IMR-90 (cell line): ENCODE measurements at regions not wholly inside any gene's neighbourhood (a gene's known extent, or its start where the extent isn't known, plus 50 kb on each side); places are given as distances from the start of the nearest gene placed in this dataset.

Source experiments
- ATAC-seq: fragments of 200-7000 bp; cut with Tn5 transposase; 2 replicates; pipeline ENCODE4 v1.9.1; 2020; ENCODE audit warnings: low read depth, mild to moderate bottlenecking, moderate library complexity
- BruUV-seq: library from RNA; stranded (reverse); fragments of 400-500 nt; replicated peaks from 2 replicates; lab custom pipeline; 2021; lab: Mats Ljungman, UMichigan
- CTCF ChIA-PET: fragments of 300-600 bp; formaldehyde crosslinking; extraction: SDS; loops from one replicate; lab custom pipeline; 2021; ENCODE audit warnings: antibody characterized with exemption; lab: Yijun Ruan, JAX
- POLR2A ChIA-PET: fragments of 300-600 bp; sonication (Branson Sonifier 250); formaldehyde crosslinking; loops from one replicate; lab custom pipeline; 2022; ENCODE audit warnings: antibody characterized with exemption; ENCODE audit not compliant: unreplicated experiment; lab: Charles Lee
- DNase-seq: peaks from one replicate; pipeline ENCODE4 v3.0.0; 2013
- H2AFZ ChIP-seq: replicated peaks from 2 replicates; pipeline ENCODE3; 2013; ENCODE audit warnings: low read length, mild to moderate bottlenecking; ENCODE audit not compliant: poor library complexity
- H2AK5ac ChIP-seq: 2 replicates; pipeline ENCODE4 v1.6.1; 2013; ENCODE audit warnings: low read depth, low read length, inconsistent platforms
- H2AK9ac ChIP-seq: replicated peaks from 2 replicates; pipeline ENCODE3; 2013; ENCODE audit warnings: mild to moderate bottlenecking, low read depth, low read length, moderate library complexity; ENCODE audit not compliant: poor library complexity
- H2BK120ac ChIP-seq: 2 replicates; pipeline ENCODE4 v1.6.1; 2013; ENCODE audit warnings: low read depth, low read length, inconsistent platforms
- H2BK15ac ChIP-seq: 3 replicates; pipeline ENCODE4 v1.6.1; 2013; ENCODE audit warnings: low read depth, low read length, inconsistent platforms
- H2BK20ac ChIP-seq: 2 replicates; pipeline ENCODE4 v1.6.1; 2013; ENCODE audit warnings: low read depth, mild to moderate bottlenecking, inconsistent platforms, low read length, moderate library complexity
- H2BK5ac ChIP-seq: 2 replicates; pipeline ENCODE4 v1.6.1; 2013; ENCODE audit warnings: mild to moderate bottlenecking, low read depth, low read length, inconsistent platforms; ENCODE audit not compliant: poor library complexity, severe bottlenecking
- H3K14ac ChIP-seq: replicated peaks from 2 replicates; pipeline ENCODE4 v1.6.1; 2013; ENCODE audit warnings: low read depth, low read length, inconsistent platforms
- H3K18ac ChIP-seq: 2 replicates; pipeline ENCODE4 v1.6.1; 2013; ENCODE audit warnings: low read depth, low read length, control low read depth
- H3K23ac ChIP-seq: 2 replicates; pipeline ENCODE4 v1.6.1; 2013; ENCODE audit warnings: low read depth, low read length, inconsistent platforms
- H3K27ac ChIP-seq: 2 replicates; pipeline ENCODE4 v1.5.1; 2013; ENCODE audit warnings: mild to moderate bottlenecking, control low read depth, low read length; ENCODE audit not compliant: insufficient read depth
- H3K27me3 ChIP-seq: 2 replicates; pipeline ENCODE4 v1.6.1; 2013; ENCODE audit warnings: low read length; ENCODE audit not compliant: control insufficient read depth, insufficient read depth
- H3K36me3 ChIP-seq: 2 replicates; pipeline ENCODE4 v1.6.1; 2013; ENCODE audit warnings: low read length, mixed read lengths; ENCODE audit not compliant: control insufficient read depth, insufficient read depth
- H3K4ac ChIP-seq: 2 replicates; pipeline ENCODE4 v1.6.1; 2013; ENCODE audit warnings: low read depth, low read length, inconsistent platforms
- H3K4me1 ChIP-seq: 2 replicates; pipeline ENCODE4 v1.6.1; 2013; ENCODE audit warnings: low read length, mixed read lengths; ENCODE audit not compliant: control insufficient read depth, insufficient read depth
- H3K4me2 ChIP-seq: 2 replicates; pipeline ENCODE4 v1.6.1; 2013; ENCODE audit warnings: low read depth, mild to moderate bottlenecking, control low read depth, low read length, moderate library complexity
- H3K4me3 ChIP-seq: 2 replicates; pipeline ENCODE4 v1.5.1; 2013; ENCODE audit warnings: low read depth, mild to moderate bottlenecking, control low read depth, low read length, moderate library complexity; ENCODE audit not compliant: insufficient read depth
- H3K56ac ChIP-seq: 2 replicates; pipeline ENCODE4 v1.6.1; 2013; ENCODE audit warnings: low read length, inconsistent platforms; ENCODE audit not compliant: insufficient read depth; ENCODE audit errors: extremely low read depth
- H3K79me1 ChIP-seq, 2 experiments: 2 replicates each; pipeline ENCODE4 v1.6.1; 2013; ENCODE audit warnings: low read length in 2 of 2, inconsistent platforms in 1 of 2, low read depth in 1 of 2
- H3K9ac ChIP-seq: 2 replicates; pipeline ENCODE4 v1.6.1; 2013; ENCODE audit warnings: low read depth, low read length, control low read depth
- H3K9me1 ChIP-seq: 2 replicates; pipeline ENCODE4 v1.6.1; 2013; ENCODE audit warnings: low read length, inconsistent platforms; ENCODE audit not compliant: insufficient read depth
- H3K9me3 ChIP-seq: 2 replicates; pipeline ENCODE4 v1.6.1; 2013; ENCODE audit warnings: low read length; ENCODE audit not compliant: control insufficient read depth, insufficient read depth
- H4K20me1 ChIP-seq: 2 replicates; pipeline ENCODE4 v1.6.1; 2013; ENCODE audit warnings: low read length, inconsistent platforms; ENCODE audit not compliant: insufficient read depth
- H4K5ac ChIP-seq: 2 replicates; pipeline ENCODE4 v1.6.1; 2013; ENCODE audit warnings: mild to moderate bottlenecking, low read depth, low read length, control low read depth
- H4K8ac ChIP-seq, 2 experiments: 2 replicates each; pipeline ENCODE4 v1.6.1; 2013; ENCODE audit warnings: low read depth in 2 of 2, low read length in 2 of 2, control low read depth in 1 of 2, inconsistent platforms in 1 of 2
- H4K91ac ChIP-seq: 2 replicates; pipeline ENCODE4 v1.6.1; 2013; ENCODE audit warnings: low read depth, low read length, inconsistent platforms; ENCODE audit not compliant: insufficient read depth
- BHLHE40 ChIP-seq: fragments of 150-350 bp; IDR thresholded peaks from 2 replicates; pipeline ENCODE4 v1.6.1; 2016; ENCODE audit warnings: mild to moderate bottlenecking, low read depth, low read length
- CEBPB ChIP-seq: IDR thresholded peaks from 2 replicates; pipeline ENCODE4 v1.6.1; 2012; ENCODE audit warnings: low read depth, low read length, improper control_type of control experiment
- CHD1 ChIP-seq: IDR thresholded peaks from 2 replicates; pipeline ENCODE4 v1.6.1; 2012; ENCODE audit warnings: low read depth, low read length, improper control_type of control experiment
- FOS ChIP-seq: fragments of 150-350 bp; IDR thresholded peaks from 2 replicates; pipeline ENCODE4 v1.6.1; 2016; ENCODE audit warnings: low read depth, low read length
- MAFK ChIP-seq: IDR thresholded peaks from 2 replicates; pipeline ENCODE4 v1.6.1; 2012; ENCODE audit warnings: low read depth, low read length, improper control_type of control experiment
- MAZ ChIP-seq: IDR thresholded peaks from 2 replicates; pipeline ENCODE4 v1.6.1; 2012; ENCODE audit warnings: low read depth, mild to moderate bottlenecking, low read length, improper control_type of control experiment, moderate library complexity, borderline replicate concordance
- MXI1 ChIP-seq: IDR thresholded peaks from 2 replicates; pipeline ENCODE4 v1.6.1; 2012; ENCODE audit warnings: low read depth, mild to moderate bottlenecking, low read length, moderate library complexity, borderline replicate concordance
- NFE2L2 ChIP-seq: fragments of 150-350 bp; IDR thresholded peaks from 2 replicates; pipeline ENCODE4 v1.6.1; 2016; ENCODE audit warnings: low read depth, mild to moderate bottlenecking, low read length
- POLR2A ChIP-seq: IDR thresholded peaks from 2 replicates; pipeline ENCODE4 v1.6.1; 2012; ENCODE audit warnings: mild to moderate bottlenecking, low read depth, low read length
- RAD21 ChIP-seq: IDR thresholded peaks from 2 replicates; pipeline ENCODE4 v1.6.1; 2012; ENCODE audit warnings: low read length, improper control_type of control experiment
- RCOR1 ChIP-seq: IDR thresholded peaks from 2 replicates; pipeline ENCODE4 v1.6.1; 2012; ENCODE audit warnings: mild to moderate bottlenecking, low read length, improper control_type of control experiment; ENCODE audit not compliant: insufficient replicate concordance
- RFX5 ChIP-seq: IDR thresholded peaks from 2 replicates; pipeline ENCODE4 v1.8.0; 2012; ENCODE audit warnings: low read depth, mild to moderate bottlenecking, low read length, moderate library complexity
- SMC3 ChIP-seq: fragments of 150-350 bp; IDR thresholded peaks from 2 replicates; pipeline ENCODE4 v1.6.1; 2016; ENCODE audit warnings: low read depth, mild to moderate bottlenecking, antibody characterized with exemption, low read length, moderate library complexity
- WGBS, 2 experiments: methylation state at CpG; one replicate each; pipeline versions ENCODE4 v1.1.5 to v1.1.7; 2013; ENCODE audit warnings: missing lambda C conversion rate in 2 of 2; ENCODE audit not compliant: insufficient read length in 1 of 2; ENCODE audit errors: extremely low coverage in 2 of 2; 5-methylcytosine and 5-hydroxymethylcytosine counted together
- dilution Hi-C: fragments of 300-500 bp; cut with HindIII; formaldehyde crosslinking; loops from one replicate; pipeline ENCODE4 v1.14.3; 2018; ENCODE audit warnings: low sequenced_read_pairs; ENCODE audit not compliant: unreplicated experiment
- in situ Hi-C: fragments of 300-500 bp; cut with MboI; formaldehyde crosslinking; loops from 3 replicates; pipeline ENCODE4 v1.14.3; 2019; ENCODE audit warnings: low sequenced_read_pairs, inconsistent platforms, mixed read lengths
- intact Hi-C: fragments of 100-400 bp; cut with micrococcal nuclease; formaldehyde crosslinking; loops from 2 replicates; pipeline ENCODE4 v1.10.0; 2022
- TF ChIP-seq, protein P1 (sequence below): fragments of 150-350 bp; IDR thresholded peaks from 2 replicates; pipeline ENCODE4 v1.6.1; 2016; ENCODE audit warnings: low read depth, mild to moderate bottlenecking, low read length, moderate library complexity, borderline replicate concordance
- TF ChIP-seq, protein P2 (sequence below): conservative IDR thresholded peaks from 2 replicates; pipeline ENCODE4 v1.5.1; 2012; ENCODE audit warnings: mild to moderate bottlenecking, low read depth, low read length, improper control_type of control experiment
- TF ChIP-seq, protein P3 (sequence below): fragments of 150-350 bp; IDR thresholded peaks from 2 replicates; pipeline ENCODE4 v1.6.1; 2017; ENCODE audit warnings: mild to moderate bottlenecking, antibody characterized with exemption, low read length, low read depth

DNA sequence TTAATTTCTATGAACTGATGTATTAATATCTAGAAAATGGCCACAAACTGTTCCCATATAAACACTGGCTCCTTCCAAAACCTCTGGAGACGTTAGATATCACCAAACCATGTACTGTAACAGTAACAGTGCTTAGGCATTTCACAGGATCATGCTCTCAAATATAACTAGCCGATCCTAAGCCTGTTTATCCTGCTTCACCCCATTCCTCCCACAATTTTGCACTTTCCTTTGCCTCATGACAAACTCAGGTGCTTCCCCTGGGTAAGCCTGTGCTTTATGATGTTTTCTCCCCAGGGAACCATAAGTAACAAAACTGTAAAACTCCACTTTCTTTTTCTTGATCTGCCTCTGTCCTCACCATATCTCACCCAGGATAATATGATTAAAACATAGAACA is 452.3 kb downstream of the PLA2G4A start:
- Histone ChIP-seq H2AFZ (peak overlapping the region; percentile 56), H3K9me3 (no peaks in the 10 kb centered on the region), H2AK5ac (peak overlapping the region; percentile 33; the same call in 1 of the 2 replicates), H2BK20ac (no peak overlapping the region), H3K4me2 (0 out of 2 replicates have a peak overlapping the region, but pooled peaks have one; percentile 15), H3K18ac (no peak overlapping the region; the same call in 1 of the 2 replicates), H3K23ac (0 out of 2 replicates have a peak overlapping the region, but pooled peaks have one; percentile 15), H3K9ac (no peak overlapping the region), H2AK9ac (no peak overlapping the region), H4K8ac (no peak overlapping the region), H3K56ac (no peak overlapping the region), H4K91ac (no peak overlapping the region), H4K5ac (no peak overlapping the region), H3K9me1 (no peaks in the 10 kb centered on the region; the same call in 1 of the 2 replicates), H3K4ac (no peak overlapping the region), H2BK5ac (no peak overlapping the region), H3K4me1 (peaks cover 5% of the 10 kb centered on the region; the same call in 1 of the 2 replicates), H2BK120ac (no peak overlapping the region), H3K36me3 (no peaks in the 10 kb centered on the region), H3K27ac (no peak overlapping the region), H3K79me1 (no peaks in the 10 kb centered on the region), H2BK15ac (no peak overlapping the region), H3K14ac (no peak overlapping the region; the same call in 1 of the 2 replicates), H3K4me3 (no peak overlapping the region), H3K27me3 (no peaks in the 10 kb centered on the region), H4K20me1 (no peaks in the 10 kb centered on the region)
- ATAC-seq = no peak
- in situ Hi-C loops = no loop called here
- TF ChIP-seq, protein P1, sequence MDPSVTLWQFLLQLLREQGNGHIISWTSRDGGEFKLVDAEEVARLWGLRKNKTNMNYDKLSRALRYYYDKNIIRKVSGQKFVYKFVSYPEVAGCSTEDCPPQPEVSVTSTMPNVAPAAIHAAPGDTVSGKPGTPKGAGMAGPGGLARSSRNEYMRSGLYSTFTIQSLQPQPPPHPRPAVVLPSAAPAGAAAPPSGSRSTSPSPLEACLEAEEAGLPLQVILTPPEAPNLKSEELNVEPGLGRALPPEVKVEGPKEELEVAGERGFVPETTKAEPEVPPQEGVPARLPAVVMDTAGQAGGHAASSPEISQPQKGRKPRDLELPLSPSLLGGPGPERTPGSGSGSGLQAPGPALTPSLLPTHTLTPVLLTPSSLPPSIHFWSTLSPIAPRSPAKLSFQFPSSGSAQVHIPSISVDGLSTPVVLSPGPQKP = no peak
- TF ChIP-seq SMC3 (no peak), RFX5 (no peak), RCOR1 (no peak), RAD21 (no peak), MAFK (no peak), BHLHE40 (no peak), MXI1 (no peak), CHD1 (no peak), POLR2A (no peak), CEBPB (no peak), FOS (no peak), MAZ (no peak), NFE2L2 (no peak)
- TF ChIP-seq, protein P2, sequence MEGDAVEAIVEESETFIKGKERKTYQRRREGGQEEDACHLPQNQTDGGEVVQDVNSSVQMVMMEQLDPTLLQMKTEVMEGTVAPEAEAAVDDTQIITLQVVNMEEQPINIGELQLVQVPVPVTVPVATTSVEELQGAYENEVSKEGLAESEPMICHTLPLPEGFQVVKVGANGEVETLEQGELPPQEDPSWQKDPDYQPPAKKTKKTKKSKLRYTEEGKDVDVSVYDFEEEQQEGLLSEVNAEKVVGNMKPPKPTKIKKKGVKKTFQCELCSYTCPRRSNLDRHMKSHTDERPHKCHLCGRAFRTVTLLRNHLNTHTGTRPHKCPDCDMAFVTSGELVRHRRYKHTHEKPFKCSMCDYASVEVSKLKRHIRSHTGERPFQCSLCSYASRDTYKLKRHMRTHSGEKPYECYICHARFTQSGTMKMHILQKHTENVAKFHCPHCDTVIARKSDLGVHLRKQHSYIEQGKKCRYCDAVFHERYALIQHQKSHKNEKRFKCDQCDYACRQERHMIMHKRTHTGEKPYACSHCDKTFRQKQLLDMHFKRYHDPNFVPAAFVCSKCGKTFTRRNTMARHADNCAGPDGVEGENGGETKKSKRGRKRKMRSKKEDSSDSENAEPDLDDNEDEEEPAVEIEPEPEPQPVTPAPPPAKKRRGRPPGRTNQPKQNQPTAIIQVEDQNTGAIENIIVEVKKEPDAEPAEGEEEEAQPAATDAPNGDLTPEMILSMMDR = no peak
- TF ChIP-seq, protein P3, sequence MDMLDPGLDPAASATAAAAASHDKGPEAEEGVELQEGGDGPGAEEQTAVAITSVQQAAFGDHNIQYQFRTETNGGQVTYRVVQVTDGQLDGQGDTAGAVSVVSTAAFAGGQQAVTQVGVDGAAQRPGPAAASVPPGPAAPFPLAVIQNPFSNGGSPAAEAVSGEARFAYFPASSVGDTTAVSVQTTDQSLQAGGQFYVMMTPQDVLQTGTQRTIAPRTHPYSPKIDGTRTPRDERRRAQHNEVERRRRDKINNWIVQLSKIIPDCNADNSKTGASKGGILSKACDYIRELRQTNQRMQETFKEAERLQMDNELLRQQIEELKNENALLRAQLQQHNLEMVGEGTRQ = no peak
- dilution Hi-C loops = no loop called here
- DNase-seq = no peak
- ChIA-PET CTCF (no interaction called here), POLR2A (no interaction called here)
- intact Hi-C loops = no loop called here
- no TSS peak for BruUV-seq
- no CpG with 5 or more reads among the region's 2 CpGs for WGBS, 2 experiments
